ENCODE measurements at regions not wholly inside any gene's neighbourhood (a gene's known extent, or its start where the extent isn't known, plus 50 kb on each side); places are given as distances from the start of the nearest gene placed in this dataset.
"Not testable (repeated sequence)": the region's sequence is repeated elsewhere in the genome, so short reads cannot be mapped to it uniquely, and the experiment has no call there.

GRCh38 chr4:20122198-20122988 lies 129.3 kb upstream of the SLIT2 start:
- DNase-seq = no peak

GRCh38 chr4:20119141-20119540 lies 132.6 kb upstream of the SLIT2 start:
- DNase-seq = no peak

- no peak for DNase-seq
Observed at GRCh38 chr4:20109391-20109790, 142.3 kb upstream of the SLIT2 start.

- DNase-seq = no peak
Observed at GRCh38 chr4:20106921-20107320, 144.8 kb upstream of the SLIT2 start.

- no peak for DNase-seq
Observed at GRCh38 chr4:20101831-20102230, 149.9 kb upstream of the SLIT2 start.

GRCh38 chr4:20096911-20097310 lies 154.8 kb upstream of the SLIT2 start:
- DNase-seq = no peak

- no peak for DNase-seq
Observed at GRCh38 chr4:20095805-20096541, 155.7 kb upstream of the SLIT2 start.

GRCh38 chr4:20091781-20092180 lies 159.9 kb upstream of the SLIT2 start:
- no peak for DNase-seq

- no peak for DNase-seq
Observed at GRCh38 chr4:20087522-20087911, 164.2 kb upstream of the SLIT2 start.

- DNase-seq = no peak
Observed at GRCh38 chr4:20086799-20087521, 164.7 kb upstream of the SLIT2 start.

GRCh38 chr4:20086067-20086798 lies 165.5 kb upstream of the SLIT2 start:
- no peak for DNase-seq

GRCh38 chr4:20085653-20086052 lies 166.1 kb upstream of the SLIT2 start:
- DNase-seq = no peak

GRCh38 chr4:20085156-20085555 lies 166.5 kb upstream of the SLIT2 start:
- no peak for DNase-seq

GRCh38 chr4:20084488-20084887 lies 167.2 kb upstream of the SLIT2 start:
- no peak for DNase-seq

- no peak for DNase-seq
Observed at GRCh38 chr4:20078644-20079043, 173.1 kb upstream of the SLIT2 start.

- no peak for DNase-seq
Observed at GRCh38 chr4:20075248-20075871, 176.3 kb upstream of the SLIT2 start.

GRCh38 chr4:20074450-20074849 lies 177.3 kb upstream of the SLIT2 start:
- DNase-seq = no peak

GRCh38 chr4:20065952-20066351 lies 185.8 kb upstream of the SLIT2 start:
- DNase-seq = no peak

- DNase-seq = not testable (repeated sequence)
Observed at GRCh38 chr4:20062857-20063256, 188.8 kb upstream of the SLIT2 start.

GRCh38 chr4:20062054-20062453 lies 189.7 kb upstream of the SLIT2 start:
- no peak for DNase-seq

- DNase-seq = no peak
Observed at GRCh38 chr4:20050768-20051167, 200.9 kb upstream of the SLIT2 start.

- no peak for DNase-seq
Observed at GRCh38 chr4:20049889-20050288, 201.8 kb upstream of the SLIT2 start.
